ENCODE measurements at regions not wholly inside any gene's neighbourhood (a gene's known extent, or its start where the extent isn't known, plus 50 kb on each side); places are given as distances from the start of the nearest gene placed in this dataset.

GRCh38 chrX:96244955-96245354 lies 439.7 kb upstream of the DIAPH2 start:
- DNase-seq (ENCODE audit: extremely low spot score) = no peak
- TF ChIP-seq, protein P1, sequence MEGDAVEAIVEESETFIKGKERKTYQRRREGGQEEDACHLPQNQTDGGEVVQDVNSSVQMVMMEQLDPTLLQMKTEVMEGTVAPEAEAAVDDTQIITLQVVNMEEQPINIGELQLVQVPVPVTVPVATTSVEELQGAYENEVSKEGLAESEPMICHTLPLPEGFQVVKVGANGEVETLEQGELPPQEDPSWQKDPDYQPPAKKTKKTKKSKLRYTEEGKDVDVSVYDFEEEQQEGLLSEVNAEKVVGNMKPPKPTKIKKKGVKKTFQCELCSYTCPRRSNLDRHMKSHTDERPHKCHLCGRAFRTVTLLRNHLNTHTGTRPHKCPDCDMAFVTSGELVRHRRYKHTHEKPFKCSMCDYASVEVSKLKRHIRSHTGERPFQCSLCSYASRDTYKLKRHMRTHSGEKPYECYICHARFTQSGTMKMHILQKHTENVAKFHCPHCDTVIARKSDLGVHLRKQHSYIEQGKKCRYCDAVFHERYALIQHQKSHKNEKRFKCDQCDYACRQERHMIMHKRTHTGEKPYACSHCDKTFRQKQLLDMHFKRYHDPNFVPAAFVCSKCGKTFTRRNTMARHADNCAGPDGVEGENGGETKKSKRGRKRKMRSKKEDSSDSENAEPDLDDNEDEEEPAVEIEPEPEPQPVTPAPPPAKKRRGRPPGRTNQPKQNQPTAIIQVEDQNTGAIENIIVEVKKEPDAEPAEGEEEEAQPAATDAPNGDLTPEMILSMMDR (IDR thresholded peaks at IDR 0.05; ENCODE audit: control extremely low read depth, extremely low read depth, low read depth, missing control alignments) = no peak
- ChIA-PET CTCF (no interaction called here), POLR2A (no interaction called here)

GRCh38 chrX:96246436-96246835 lies 438.2 kb upstream of the DIAPH2 start:
- TF ChIP-seq, protein P1 (IDR thresholded peaks at IDR 0.05; ENCODE audit: control extremely low read depth, extremely low read depth, low read depth, missing control alignments) = no peak
- ChIA-PET CTCF (no interaction called here), POLR2A (no interaction called here)
- DNase-seq (ENCODE audit: extremely low spot score) = no peak
